ENCODE measurements at regions not wholly inside any gene's neighbourhood (a gene's known extent, or its start where the extent isn't known, plus 50 kb on each side); places are given as distances from the start of the nearest gene placed in this dataset.

DNA sequence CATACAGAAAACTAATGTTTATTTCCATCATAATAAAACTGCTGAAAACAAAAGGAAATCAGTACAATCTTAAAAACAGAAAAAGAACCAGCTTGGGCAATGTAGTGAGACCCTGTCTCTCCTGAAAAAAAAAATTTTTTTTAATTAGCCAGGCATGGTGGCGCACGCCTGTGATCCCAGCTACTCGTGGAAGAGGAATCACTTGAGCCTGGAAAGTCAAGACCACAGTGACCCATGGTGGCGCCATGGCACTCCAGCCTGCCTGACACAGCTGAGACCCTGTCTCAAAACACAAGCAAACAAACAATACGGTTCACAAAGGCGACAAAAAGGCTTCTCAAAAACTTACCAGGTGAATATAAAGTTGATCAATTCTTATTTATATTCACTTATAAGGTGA lies 289.7 kb downstream of the BRD1 start:
- ATAC-seq (ENCODE audit: low FRiP score) (no peak), DNase-seq (ENCODE audit: low spot score) (no peak)
- TF ChIP-seq, protein P1, sequence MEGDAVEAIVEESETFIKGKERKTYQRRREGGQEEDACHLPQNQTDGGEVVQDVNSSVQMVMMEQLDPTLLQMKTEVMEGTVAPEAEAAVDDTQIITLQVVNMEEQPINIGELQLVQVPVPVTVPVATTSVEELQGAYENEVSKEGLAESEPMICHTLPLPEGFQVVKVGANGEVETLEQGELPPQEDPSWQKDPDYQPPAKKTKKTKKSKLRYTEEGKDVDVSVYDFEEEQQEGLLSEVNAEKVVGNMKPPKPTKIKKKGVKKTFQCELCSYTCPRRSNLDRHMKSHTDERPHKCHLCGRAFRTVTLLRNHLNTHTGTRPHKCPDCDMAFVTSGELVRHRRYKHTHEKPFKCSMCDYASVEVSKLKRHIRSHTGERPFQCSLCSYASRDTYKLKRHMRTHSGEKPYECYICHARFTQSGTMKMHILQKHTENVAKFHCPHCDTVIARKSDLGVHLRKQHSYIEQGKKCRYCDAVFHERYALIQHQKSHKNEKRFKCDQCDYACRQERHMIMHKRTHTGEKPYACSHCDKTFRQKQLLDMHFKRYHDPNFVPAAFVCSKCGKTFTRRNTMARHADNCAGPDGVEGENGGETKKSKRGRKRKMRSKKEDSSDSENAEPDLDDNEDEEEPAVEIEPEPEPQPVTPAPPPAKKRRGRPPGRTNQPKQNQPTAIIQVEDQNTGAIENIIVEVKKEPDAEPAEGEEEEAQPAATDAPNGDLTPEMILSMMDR (IDR thresholded peaks at IDR 0.05) = no peak

DNA sequence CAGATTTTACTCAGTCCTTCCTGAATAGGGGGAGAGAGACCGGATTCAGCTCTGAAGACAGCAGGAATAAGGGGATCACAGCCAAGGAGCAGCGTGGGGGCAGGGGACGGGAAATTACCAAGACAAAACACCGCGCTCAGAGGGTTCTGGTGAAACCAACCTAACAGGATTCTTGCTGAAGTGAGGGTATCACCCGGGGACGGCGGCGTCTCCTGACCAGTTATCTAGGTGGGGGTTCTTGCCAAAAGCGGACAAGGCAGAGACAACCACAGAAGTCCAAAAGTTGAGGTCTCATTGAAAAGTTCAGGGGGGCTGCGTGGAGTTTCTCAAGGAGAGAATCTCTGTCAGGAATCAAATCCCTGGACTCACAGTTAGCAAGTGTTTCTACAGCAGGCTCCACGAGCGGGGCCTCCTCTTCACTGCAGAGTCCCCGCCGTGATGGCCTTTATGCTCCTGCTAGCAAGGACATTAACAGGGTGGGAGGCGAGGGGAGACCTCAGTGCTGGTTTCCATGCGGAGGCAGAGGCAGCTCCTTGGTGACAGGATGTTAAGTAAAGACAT lies 291.0 kb downstream of the BRD1 start:
- ATAC-seq (ENCODE audit: low FRiP score) (no peak), DNase-seq (ENCODE audit: low spot score) (no peak)
- TF ChIP-seq, protein P1 (IDR thresholded peaks at IDR 0.05) = no peak

DNA sequence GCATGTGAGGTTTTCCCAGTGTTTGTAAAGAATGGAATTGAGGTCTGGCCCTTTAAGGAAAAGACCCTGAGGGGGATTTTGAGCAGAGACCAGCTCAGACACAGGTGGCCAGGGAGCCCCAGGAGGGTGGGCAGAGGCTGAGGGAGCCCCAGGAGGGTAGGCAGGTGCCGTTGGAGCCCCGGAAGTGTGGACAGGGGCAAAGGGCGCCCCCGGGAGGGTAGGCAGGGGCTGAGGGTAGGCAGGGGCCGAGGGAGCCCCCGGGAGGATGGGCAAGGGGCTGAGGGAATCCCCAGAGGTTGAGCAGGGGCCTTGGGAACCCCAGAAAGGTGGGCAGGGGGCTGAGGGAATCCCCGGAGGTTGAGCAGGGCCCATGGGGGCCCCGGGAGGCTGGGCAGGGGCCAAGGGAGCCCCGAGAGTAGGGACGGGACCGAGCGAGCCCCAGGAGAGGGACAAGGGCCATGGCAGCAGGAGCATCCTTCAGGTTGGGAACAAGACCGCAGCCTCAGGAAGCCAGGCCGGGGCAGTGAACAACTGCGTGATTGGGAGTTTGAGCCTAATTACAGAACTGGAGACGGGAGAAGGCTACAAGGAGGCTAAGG lies 292.0 kb downstream of the BRD1 start:
- DNase-seq (ENCODE audit: low spot score) (no peak), ATAC-seq (ENCODE audit: low FRiP score) (no peak)
- TF ChIP-seq, protein P1 (IDR thresholded peaks at IDR 0.05) = no peak

GRCh38 chr22:49535126-49535525 lies 292.5 kb downstream of the BRD1 start:
- TF ChIP-seq, protein P1 (IDR thresholded peaks at IDR 0.05) = no peak
- ATAC-seq (ENCODE audit: low FRiP score) = no peak
- DNase-seq (ENCODE audit: low spot score) = no peak

- TF ChIP-seq, protein P1 (IDR thresholded peaks at IDR 0.05) = no peak
Measured at GRCh38 chr22:49534386-49534785, 293.3 kb downstream of the BRD1 start.

DNA sequence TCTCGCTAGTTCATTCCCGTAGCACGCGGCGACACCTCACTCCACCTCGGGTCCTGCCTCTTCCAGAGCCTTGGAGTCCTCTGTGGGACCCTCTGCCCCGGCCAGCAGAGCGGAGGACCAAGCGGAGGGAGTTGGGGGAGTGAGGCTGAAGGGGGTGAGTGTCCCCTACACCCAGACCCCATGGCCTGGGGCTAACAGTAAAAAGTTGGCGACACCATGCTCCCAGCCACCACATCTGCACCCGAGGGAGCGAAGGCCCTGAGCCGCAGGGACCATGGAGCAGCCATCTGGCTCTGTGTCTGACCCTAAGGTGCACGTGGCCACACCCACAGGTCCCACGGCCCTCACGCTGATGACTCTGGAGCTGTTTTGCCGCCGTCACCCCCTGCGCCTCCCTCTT lies 293.8 kb downstream of the BRD1 start:
- ATAC-seq (ENCODE audit: low FRiP score) (no peak), DNase-seq (ENCODE audit: low spot score) (no peak)
- TF ChIP-seq, protein P1 (IDR thresholded peaks at IDR 0.05) = no peak

More at GRCh38 chr22:49534386-49534785, 293.3 kb downstream of the BRD1 start:
- ATAC-seq (ENCODE audit: low FRiP score) (no peak), DNase-seq (ENCODE audit: low spot score) (no peak)

Measured in omental fat pad (tissue), 3 donors.